GM19238 (cell line): ENCODE measurements at regions not wholly inside any gene's neighbourhood (a gene's known extent, or its start where the extent isn't known, plus 50 kb on each side); places are given as distances from the start of the nearest gene placed in this dataset.
"Not testable (repeated sequence)": the region's sequence is repeated elsewhere in the genome, so short reads cannot be mapped to it uniquely, and the experiment has no call there.

ENCODE experiments used
- DNase-seq: peaks from one replicate; pipeline ENCODE4 v3.0.0; 2011; ENCODE audit warnings: low spot score; ENCODE audit not compliant: insufficient read length

DNA sequence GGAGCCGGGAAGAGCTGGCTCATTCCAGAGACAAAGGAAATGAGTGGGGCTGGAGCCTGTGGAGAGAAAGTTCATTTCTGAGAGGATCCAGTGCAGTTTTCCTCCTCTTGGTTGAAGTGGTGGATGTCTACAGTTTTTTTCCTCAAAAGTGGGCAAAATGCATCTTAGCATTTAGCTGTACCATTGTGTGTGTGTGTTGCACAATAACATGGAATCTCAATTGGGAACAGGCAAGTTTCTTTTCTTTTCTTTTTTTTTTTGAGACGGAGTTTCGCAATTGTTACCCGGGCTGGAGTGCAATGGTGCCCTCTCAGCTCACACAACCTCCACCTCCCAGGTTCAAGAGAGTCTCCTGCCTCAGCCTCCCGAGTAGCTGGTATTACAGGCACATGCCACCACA lies 101.5 kb upstream of the UBE2E1 start:
- no peak for DNase-seq

DNA sequence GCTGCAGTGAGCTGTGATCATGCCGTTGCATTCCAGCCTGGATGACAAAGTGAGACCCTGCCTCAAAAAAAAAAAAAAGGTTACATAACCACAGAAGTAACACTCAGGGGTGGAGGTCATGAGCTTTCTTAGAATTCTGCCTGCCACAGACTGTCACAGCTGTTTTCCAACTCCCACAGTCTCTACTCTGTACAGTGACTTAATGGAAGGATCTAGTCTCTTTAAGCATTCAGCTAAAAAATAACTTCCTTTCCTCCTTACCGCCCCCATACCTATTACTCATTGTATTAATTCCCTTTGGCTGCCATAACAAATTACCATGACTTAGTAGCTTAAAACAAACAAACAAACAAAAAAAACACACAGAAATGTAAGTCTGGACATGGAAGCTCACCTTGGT lies 99.6 kb upstream of the UBE2E1 start:
- DNase-seq = no peak

DNA sequence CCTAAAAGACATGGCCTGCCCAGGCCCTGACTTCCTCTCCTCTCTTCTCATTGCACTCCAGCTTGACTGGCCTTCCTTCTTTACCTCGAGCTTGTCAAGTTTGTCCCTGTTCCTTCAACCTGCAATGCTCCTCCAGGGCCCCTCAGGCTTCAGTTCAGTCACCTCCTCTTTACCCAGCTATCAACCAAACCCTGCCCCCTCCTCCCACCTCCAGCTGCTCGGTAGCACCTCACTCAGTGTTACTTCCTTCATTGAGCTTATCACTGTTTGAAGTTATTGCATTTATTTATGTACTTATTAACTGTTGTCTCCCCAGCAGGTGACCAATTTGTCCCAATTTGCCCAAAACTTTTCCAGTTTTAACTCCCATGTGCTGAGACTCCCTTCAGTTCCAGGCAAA lies 95.8 kb upstream of the UBE2E1 start:
- DNase-seq = no peak

DNA sequence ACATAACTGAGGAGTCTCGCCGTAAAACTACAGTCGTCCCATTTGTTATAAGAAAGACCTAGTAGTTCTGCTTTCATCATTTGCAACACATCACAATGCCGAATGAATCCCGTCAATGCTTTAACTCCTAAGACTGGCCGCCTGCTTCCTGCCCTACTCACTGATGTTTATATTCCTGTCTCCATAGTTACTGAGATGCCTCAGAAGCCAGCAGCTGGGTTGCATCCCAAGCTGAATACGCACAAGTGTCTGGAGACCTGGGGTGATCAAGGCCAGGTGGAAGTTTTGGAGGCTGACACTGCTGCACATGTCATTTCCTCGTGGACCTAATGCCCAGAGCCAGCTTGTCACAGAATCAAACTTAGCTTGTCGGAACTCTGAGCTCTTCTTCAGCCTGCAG lies 95.2 kb upstream of the UBE2E1 start:
- no peak for DNase-seq

DNA sequence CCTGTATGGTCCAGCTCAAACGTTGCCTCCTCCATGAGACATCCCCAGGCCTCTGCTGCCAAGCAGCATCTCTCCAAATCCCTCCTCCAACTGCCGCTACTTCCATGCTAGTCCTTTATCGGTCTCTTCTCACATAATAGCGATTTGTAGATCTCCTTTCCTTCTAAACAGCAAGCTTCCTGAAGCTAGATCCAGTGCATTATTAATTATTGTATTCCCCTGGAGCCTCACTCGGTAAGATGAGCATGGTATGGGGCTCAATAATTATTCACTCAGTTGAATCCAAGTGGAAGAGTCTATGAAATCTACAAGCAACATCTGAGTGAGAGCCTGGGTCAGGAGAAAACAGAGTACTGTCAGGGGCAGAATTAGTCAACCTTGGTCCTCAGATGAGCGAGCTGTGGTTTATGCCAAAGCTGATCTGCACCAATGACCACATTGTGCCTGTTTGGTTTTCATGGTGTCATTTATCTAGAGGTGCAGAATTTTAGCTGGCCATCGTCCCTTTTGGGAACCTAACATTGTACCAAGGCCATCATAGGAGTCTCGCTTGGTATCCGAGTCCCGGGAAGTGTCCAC lies 93.8 kb upstream of the UBE2E1 start:
- DNase-seq = no peak

DNA sequence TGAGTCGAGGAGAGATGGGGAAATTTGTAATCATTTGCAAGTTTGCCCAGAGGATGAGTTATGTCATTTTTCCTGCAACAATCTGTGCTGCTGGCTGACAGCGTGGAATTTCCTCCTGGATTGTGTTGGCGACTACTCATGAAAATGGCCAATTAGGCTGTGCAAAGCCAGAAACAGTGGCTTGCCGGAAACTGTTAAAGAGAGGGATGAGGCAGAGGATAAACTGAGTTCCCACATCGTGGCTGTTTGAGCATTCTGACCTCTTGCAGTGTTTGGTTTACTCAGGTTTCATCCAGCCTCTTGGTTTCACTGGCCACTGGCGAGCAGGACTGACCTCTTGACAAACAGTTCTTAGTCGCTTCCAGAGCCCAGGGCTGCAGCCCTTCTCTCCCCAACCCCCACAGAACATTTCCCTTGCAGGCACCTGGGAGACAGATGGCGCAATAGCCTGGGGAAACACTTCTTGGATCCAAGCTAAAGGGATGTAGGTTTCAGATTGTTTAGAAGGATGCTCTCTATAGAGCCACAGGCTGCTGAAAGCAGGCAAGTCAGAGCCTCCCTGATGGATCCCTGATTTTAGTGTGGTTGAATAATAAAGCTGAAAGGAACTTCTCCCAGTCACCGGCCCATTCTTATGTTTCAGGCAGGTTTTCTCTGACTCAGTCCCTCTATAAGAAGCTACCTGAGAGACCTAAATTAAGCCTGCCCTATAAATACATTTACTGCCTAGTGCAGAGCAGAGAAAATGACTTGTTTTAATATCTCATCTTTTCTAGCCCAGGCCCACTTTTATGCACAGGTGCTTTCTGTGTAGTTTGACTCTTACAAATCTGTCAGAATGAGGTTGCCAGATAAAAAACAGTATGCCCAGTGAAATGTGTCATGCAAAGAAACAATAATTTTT lies 92.8 kb upstream of the UBE2E1 start:
- DNase-seq = no peak

DNA sequence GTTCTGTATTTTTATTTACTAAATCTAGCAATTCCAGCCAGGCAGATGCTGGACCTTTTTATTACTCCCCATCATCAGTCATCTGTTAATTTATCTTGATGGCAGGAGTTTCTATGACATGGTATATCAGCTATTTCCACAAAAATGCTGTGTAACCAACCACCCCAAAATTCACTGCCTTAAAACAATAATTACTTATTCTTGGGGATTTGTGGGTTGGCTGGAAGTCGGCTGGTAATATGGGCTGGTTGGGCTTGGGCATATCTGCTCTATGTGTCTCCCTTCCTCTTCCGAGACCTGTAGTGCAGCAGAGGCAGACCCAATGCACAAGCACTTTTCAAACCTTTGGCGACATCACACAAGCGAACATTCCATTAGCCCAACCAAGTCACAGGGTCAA lies 92.1 kb upstream of the UBE2E1 start:
- DNase-seq = no peak

DNA sequence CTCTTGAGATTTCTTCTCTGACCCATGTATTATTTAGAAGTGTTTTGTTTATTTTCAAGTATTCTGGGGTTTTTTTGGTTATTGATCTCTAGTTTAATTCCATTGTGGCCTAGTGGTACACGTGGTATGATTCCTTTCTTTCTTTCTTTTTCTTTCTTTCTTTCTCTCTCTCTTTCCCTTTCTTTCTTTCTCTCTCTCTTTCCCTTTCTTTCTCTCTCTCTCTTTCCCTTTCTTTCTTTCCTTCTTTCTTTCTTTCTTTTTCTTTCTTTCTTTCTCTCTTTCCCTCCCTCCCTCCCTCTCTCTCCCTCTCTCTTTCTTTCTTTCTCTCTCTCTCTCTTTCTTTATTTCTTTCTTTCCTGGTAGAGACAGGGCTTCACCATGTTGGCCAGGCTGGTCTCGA lies 85.7 kb upstream of the UBE2E1 start:
- DNase-seq = no peak

DNA sequence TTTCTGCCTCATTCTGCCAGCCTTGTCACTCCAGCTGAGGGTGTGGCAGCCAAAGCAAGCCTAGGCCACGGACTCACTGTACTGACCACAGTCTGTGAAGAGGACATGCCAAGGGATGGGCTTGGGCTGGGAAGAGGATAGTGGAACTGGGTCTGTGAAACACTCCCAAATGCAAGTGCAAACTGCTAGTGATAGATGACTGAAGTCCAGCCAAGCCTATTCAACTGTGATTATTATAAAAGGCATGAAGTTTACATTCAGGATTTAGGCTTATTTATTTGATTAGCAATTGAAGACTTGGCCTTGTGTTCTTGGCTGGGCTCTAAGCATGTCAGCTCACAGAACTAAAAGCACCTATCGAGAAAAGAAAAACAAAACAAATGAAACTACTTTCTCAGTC lies 84.9 kb upstream of the UBE2E1 start:
- DNase-seq = no peak

DNA sequence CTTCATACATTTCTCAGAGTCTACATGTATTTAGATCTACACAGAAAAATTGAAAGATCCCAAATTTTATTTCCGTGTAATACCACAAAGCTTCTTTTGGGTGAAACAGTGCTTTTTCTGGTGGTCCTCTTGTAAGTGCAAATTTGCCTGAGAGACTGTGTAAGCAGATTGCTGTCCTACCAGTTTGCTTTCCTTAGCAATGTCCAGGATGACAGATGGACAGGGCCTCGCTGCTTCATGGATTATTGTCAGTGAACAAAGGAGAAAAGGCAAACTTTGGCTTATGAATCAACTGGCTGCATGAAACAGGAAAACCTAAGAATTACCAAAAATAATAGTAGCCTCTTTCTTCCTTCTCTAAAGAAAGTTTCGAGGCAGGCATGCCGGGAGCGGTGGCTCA lies 82.6 kb upstream of the UBE2E1 start:
- DNase-seq = no peak

DNA sequence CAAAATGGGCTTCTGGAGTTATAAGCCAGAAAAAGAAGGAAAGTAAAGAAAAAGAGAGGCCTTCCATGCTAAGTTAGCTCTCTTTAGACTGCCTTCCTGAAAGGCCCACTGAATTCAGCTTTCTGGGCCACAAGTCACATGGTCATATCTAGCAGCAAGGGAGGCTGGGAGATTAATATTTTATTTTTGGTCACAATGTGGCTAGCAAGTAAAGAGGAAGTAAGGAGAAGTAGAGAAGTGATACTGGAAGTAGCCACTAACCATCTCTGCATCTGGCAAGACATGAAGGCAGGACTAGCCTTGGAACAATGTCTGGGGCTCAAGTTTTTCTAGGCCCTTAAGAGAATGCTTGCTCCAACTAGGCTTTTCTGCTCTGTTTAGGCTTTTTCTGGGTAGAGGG lies 81.8 kb upstream of the UBE2E1 start:
- DNase-seq = peak; percentile 3

DNA sequence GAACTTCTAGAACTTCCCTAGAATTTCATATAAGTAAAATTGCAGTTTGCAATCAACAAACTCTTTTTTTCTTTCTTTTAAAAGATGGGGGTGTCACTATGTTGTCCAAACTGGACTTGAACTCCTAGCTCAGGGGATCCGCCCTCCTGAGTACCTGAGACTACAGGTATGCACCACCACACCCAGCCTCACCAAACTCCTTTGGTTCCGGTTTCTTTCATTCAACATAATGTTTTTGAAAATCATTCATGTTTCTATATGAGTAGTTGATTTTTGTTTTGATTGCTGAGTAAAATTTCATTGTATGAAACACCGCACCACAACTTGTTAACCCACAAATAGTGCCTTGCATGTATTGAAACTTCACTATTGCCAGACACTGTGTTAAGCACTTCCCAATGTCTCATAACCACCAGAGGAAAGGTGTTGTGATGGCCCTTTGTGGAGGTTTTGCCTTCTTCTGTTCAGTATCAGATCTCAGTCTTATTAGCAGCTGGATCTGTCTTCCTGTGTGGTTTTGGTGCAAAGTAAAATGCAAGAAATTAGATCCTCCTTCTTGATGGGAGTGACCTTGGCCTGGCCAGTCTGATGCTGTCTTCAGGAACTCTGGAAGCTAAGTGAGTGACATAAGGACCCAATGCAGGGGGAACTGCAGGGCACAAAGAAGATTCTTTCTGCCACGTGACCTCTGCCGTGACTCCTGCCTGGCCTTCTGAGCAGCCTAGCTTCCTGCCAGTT lies 78.8 kb upstream of the UBE2E1 start:
- DNase-seq = peak; percentile 24

DNA sequence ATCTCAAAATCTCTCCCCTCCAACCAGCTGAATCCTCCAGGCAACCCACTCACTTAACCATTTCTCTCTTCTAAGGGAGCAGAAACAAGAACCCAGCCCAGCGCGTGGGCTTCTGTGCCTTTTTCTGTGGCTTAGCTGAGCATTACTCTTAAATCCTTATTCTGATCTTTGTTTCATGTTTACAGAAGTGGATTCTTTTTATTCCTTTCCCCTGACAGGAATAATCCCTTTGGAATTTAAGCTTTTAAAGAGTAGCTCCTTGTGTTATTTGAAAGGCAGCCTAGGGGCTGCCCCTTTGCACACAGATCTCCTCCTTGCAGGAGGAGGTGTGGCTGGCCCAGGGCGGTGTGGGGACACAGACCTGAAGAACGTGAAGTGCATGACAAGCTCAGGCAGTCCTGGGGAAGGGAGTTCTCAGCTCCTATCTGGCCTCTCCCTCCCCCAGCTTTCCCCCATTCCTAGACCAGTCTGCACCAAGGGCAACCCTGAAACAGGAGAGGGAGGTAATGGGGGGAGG lies 77.1 kb upstream of the UBE2E1 start:
- no peak for DNase-seq

DNA sequence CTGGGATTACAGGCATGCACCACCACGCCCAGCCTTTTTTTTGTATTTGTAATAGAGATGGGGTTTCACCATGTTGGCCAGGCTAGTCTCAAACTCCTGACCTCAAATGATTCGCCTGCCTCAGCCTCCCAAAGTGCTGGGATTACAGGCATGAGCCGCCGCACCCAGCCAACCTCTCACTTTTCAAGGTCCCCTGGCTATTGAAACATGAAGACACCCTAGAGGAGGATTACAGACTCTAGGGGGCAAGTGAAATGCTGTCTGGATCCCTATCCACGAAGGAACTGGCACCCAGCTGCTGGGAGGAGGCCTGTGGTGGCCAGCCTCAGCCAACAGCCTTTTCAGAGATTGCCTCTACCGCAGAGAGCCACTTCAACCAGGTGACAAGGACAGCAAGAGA lies 76.4 kb upstream of the UBE2E1 start:
- DNase-seq = not testable (repeated sequence)

DNA sequence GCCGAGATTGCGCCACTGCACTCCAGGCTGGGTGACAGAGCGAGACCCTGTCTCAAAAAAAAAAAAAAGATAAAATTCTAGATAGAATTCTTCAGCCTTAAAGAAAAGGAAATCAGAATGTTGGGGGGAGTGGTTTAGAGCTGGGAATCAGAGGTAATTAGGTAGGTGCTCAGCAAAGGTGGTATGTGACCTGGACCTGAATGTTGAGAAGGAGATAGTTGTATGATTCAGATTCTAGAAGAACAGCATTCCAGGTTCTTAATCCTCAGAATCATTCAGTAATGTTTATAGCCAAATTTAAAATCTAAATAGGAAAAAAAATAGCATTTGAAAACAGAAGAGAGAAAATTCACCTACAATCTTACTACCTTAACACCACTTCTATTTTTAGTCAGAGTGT lies 71.3 kb upstream of the UBE2E1 start:
- DNase-seq = no peak

DNA sequence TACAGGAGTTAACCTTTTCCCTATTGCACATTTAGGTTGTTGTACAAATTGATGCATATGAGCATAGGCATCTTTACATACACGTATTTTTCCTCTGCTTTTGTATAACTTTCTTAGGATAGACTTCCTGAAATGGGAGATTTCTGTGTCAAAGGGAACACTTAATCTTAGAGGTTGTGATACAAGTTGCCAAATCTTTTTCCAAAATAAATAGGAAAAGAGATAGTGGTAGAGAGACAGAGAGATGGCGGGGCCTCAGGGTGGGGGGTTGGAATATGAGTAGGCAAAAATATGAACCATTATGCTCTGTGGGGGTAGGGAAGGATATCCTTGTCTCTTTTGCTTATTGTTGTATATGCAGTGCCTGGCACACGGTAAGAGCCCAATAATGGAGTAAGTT lies 70.7 kb upstream of the UBE2E1 start:
- DNase-seq = no peak

DNA sequence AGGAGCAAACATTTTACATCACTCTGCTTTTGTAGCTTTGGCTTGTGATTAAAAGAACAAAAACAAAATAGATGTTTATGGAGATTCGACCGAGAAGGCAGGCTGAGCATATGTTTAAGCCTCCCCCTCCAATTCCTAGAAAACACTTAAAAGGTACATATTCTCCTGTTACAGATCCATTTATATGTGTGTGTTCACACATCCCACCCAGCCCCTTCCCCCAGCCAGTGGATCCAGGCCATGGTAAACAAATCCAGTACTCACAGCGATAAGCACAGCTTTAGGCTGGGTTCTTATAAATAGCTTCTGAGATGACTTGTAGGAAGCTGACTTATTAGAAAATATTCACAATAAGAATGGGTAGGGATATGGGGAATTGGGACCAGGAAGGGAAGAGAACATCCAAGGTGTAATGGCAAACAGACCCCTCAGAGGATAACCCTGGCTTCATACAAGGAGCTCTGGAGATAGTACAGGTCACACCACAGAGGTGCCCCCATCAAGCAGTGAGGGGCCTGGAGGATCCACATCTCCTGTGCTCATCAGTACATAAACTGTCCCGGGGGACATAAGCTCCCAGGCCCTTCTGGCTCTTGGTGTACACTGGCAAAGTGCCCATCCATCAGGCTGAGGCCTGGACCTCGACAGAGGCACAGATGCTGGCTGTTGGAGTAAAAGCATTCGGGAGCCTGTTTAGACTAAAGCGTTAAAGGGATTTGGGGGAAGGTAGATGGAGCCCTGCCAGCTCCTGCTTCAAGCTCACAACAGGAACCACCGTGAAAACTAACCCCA lies 70.0 kb upstream of the UBE2E1 start:
- DNase-seq = no peak

DNA sequence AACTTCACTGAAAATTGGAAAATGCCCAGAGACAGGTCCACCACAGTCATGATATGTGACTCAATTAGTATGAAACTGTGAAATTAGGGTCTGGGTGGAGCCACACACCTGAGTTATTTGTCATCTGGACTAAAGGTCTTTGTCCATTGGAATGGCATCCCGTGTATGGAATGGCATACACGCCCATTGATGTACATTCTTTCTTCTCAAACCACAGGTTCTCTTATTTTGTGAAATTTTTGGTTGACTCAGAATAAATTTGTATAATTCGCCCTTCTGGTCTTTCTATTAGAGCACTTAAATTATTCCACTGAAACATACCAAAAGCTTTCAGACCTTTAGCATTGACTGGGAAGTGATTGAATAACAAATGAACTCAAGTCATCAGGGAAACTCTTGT lies 66.8 kb upstream of the UBE2E1 start:
- no peak for DNase-seq

DNA sequence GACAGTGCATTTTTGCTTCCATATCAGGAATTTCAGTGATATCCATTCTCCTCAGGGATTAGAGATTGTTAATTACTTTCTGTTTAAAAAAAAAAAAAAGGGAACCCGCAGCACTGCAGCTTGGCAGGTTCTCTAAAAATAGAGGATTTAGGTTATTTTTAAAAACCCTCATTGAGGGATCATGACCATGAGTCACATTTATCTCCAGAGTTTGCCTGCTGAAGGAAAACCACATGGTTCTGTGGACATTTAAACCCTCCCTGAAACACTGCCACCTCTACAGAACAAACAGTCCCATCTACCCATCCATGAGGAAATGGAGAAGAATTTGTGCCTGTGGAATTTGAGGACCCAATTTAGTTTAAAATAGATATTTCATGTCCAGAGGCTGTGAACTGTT lies 66.2 kb upstream of the UBE2E1 start:
- DNase-seq = no peak

DNA sequence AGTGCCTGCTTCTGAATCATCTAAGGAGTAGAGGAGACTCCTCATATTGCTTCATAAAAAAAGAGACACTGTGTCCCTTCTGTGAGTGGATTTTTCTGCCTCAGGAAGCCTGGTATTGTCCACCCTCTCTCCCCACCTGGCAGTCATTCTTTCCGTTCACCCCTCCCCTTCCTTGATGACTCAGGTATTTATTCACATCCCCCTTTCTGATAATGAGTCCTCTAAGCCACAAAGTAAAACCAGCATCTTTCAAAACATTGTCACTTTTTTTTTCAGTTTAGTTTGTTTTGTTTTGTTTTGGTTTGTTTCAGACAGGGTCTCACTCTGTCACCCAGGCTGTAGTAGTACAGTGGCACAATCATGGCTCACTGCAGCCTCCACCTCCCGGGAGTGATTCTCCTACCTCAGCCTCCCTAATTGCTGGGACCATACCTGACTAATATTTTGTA lies 65.2 kb upstream of the UBE2E1 start:
- peak; percentile 40 for DNase-seq

DNA sequence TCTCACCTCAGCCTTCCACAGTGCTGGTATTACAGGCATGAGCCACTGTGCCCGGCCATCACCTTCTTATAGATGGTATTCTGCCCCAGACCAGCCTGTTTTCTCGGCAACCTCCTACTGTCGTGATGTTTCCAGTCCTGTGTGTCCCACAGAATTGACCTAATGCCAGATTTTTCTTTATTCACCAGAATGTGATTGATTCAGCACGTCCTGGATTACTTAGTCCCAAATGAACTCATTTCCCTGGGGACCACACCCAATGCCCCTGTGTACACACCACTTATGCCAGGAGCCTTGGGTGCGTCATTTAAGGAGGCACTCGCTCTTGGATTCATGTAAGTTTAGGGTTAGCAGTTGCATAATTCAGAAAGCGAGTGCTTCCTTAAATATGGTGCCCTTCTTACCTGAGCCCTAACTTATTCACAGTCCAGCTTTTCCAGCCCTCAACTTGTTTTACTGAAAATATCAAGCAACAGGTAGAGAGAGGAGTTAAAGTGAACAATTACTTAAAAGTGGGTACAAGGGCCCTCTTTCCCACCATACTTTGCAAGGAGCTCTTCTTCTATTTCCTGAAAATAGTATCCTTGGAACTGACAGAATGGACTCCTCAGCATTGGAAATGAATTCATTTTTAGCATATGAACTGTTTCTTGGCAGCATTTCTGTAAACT lies 64.6 kb upstream of the UBE2E1 start:
- DNase-seq = no peak
